Endodermal cell (in vitro differentiated cells): ENCODE measurements at regions not wholly inside any gene's neighbourhood (a gene's known extent, or its start where the extent isn't known, plus 50 kb on each side); places are given as distances from the start of the nearest gene placed in this dataset.
"Not testable (repeated sequence)": the region's sequence is repeated elsewhere in the genome, so short reads cannot be mapped to it uniquely, and the experiment has no call there.

Experiments
- DNase-seq: peaks from one replicate; pipeline ENCODE4 v3.0.0-alpha.2; 2017
- H3K27ac ChIP-seq: 2 replicates; pipeline ENCODE4 v1.5.1; 2013; ENCODE audit warnings: mild to moderate bottlenecking, low read depth, low read length, moderate library complexity
- H3K27me3 ChIP-seq: 2 replicates; pipeline ENCODE4 v1.6.1; 2013; ENCODE audit warnings: mild to moderate bottlenecking, low read length, moderate library complexity; ENCODE audit not compliant: insufficient read depth, control insufficient read depth, poor library complexity, severe bottlenecking
- H3K36me3 ChIP-seq: 2 replicates; pipeline ENCODE4 v1.7.0; 2013; ENCODE audit warnings: mild to moderate bottlenecking, low read length, moderate library complexity; ENCODE audit not compliant: control insufficient read depth, insufficient read depth
- H3K4me1 ChIP-seq: one replicate; pipeline ENCODE4 v1.7.0; 2013; ENCODE audit warnings: low read length; ENCODE audit not compliant: control insufficient read depth, insufficient read depth
- H3K4me3 ChIP-seq: 2 replicates; pipeline ENCODE4 v1.5.1; 2013; ENCODE audit warnings: mild to moderate bottlenecking, low read length, moderate library complexity
- H3K9ac ChIP-seq: 2 replicates; pipeline ENCODE4 v1.6.1; 2013; ENCODE audit warnings: mild to moderate bottlenecking, low read length, moderate library complexity; ENCODE audit not compliant: poor library complexity, severe bottlenecking; ENCODE audit errors: extremely low read depth
- H3K9me3 ChIP-seq: 2 replicates; pipeline ENCODE4 v1.6.1; 2013; ENCODE audit warnings: mild to moderate bottlenecking, low read length, moderate library complexity; ENCODE audit not compliant: control insufficient read depth
- H3K27ac Mint-ChIP-seq: 2 replicates; pipeline ENCODE4 v1.8.0; 2020; ENCODE audit warnings: mixed read lengths
- H3K27me3 Mint-ChIP-seq: 2 replicates; pipeline ENCODE4 v1.8.0; 2021; ENCODE audit warnings: mild to moderate bottlenecking, mixed read lengths; ENCODE audit not compliant: insufficient read depth
- H3K36me3 Mint-ChIP-seq: 2 replicates; pipeline ENCODE4 v1.8.0; 2020; ENCODE audit warnings: low read depth, mixed read lengths
- H3K4me1 Mint-ChIP-seq: 2 replicates; pipeline ENCODE4 v1.8.0; 2020; ENCODE audit warnings: mixed read lengths
- H3K4me3 Mint-ChIP-seq: 2 replicates; pipeline ENCODE4 v1.8.0; 2020; ENCODE audit warnings: mild to moderate bottlenecking, moderate library complexity, mixed read lengths
- H3K9me3 Mint-ChIP-seq: 2 replicates; pipeline ENCODE4 v1.8.0; 2020; ENCODE audit warnings: mild to moderate bottlenecking, mixed read lengths
- WGBS, 2 experiments: methylation state at CpG; one replicate each; pipeline versions ENCODE4 v1.1.5 to v1.1.7; 2013; ENCODE audit warnings: missing lambda C conversion rate in 2 of 2, mixed read lengths in 1 of 2; ENCODE audit not compliant: insufficient coverage in 1 of 2, insufficient read length in 1 of 2; 5-methylcytosine and 5-hydroxymethylcytosine counted together
- TF ChIP-seq, protein P1 (sequence below): fragments of 200-600 bp; sonication (generic); conservative IDR thresholded peaks from 2 replicates; pipeline ENCODE4 v1.5.0; 2021; ENCODE audit warnings: antibody characterized with exemption, mild to moderate bottlenecking

DNA sequence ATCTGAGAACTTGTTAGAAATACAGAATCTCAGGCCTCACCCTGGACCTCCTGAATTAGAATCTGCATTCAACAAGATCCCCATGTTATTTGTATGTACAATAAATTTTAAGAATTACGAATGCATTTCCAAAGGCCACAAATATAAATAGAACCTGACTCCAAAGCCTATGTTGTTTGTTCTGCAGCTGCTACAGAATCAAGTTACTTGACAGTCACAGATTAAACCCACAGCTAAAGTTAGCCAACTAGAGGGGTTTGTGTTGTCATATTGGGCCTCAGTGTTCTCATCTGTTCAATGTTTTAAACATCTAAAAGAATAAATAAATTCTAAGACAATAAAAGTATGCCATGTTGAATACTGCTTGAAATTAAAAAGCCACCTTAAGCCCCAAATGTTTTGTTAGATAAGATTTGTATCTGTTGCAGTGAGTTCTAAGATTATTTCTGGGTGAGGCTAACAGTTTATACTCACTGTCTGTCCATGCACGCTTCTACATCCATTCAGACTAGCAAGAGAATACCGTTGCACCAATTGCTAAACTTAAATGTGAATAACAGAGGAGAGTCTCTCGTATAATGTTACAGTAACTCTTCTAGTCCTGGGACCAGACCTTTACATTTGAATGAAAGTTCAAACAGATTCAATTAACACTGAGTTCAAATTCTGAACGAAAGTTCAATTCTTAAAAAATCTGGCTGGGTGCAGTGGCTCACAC is 200.4 kb downstream of the MEMO1 start:
- Histone ChIP-seq H3K9me3 (no peaks in the 10 kb centered on the region), H3K36me3 (no peaks in the 10 kb centered on the region), H3K27me3 (no peaks in the 10 kb centered on the region), H3K27ac (no peak overlapping the region), H3K4me1 (no peaks in the 10 kb centered on the region), H3K9ac (no peak overlapping the region), H3K4me3 (no peak overlapping the region)
- no peak for DNase-seq
- Mint-ChIP-seq H3K36me3 (no peaks in the 10 kb centered on the region), H3K27ac (no peak overlapping the region), H3K4me3 (no peak overlapping the region), H3K9me3 (peaks cover 3% of the 10 kb centered on the region), H3K27me3 (no peaks in the 10 kb centered on the region), H3K4me1 (no peaks in the 10 kb centered on the region)
- 70 to 90% methylated on average over 2 to 5 of the region's 5 CpGs for WGBS, 2 experiments
- TF ChIP-seq, protein P1, sequence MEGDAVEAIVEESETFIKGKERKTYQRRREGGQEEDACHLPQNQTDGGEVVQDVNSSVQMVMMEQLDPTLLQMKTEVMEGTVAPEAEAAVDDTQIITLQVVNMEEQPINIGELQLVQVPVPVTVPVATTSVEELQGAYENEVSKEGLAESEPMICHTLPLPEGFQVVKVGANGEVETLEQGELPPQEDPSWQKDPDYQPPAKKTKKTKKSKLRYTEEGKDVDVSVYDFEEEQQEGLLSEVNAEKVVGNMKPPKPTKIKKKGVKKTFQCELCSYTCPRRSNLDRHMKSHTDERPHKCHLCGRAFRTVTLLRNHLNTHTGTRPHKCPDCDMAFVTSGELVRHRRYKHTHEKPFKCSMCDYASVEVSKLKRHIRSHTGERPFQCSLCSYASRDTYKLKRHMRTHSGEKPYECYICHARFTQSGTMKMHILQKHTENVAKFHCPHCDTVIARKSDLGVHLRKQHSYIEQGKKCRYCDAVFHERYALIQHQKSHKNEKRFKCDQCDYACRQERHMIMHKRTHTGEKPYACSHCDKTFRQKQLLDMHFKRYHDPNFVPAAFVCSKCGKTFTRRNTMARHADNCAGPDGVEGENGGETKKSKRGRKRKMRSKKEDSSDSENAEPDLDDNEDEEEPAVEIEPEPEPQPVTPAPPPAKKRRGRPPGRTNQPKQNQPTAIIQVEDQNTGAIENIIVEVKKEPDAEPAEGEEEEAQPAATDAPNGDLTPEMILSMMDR, result no peak

DNA sequence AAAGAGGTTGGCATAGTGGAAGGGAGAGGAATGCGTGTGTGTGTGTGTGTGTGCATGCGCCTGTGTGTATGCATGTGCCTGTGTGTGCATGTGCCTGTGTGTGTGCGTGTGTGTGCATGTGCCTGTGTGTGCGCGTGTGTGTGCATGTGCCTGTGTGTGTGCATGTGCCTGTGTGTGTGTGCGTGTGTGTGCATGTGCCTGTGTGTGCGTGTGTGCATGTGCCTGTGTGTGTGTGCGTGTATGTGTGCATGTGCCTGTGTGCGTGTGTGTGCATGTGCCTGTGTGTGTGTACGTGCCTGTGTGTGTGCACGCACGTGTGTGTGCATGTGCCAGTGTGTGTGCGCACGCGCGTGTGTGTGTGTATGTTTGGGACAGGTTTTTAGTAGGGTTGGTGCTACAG is 205.1 kb downstream of the MEMO1 start:
- DNase-seq, result no peak
- WGBS, 2 experiments, result 73 to 87% methylated on average over 3 to 16 of the region's 16 CpGs
- Mint-ChIP-seq H3K4me3 (no peak overlapping the region), H3K27me3 (no peaks in the 10 kb centered on the region), H3K9me3 (peaks cover 9% of the 10 kb centered on the region), H3K27ac (no peak overlapping the region), H3K4me1 (no peaks in the 10 kb centered on the region), H3K36me3 (no peaks in the 10 kb centered on the region)
- H3K9me3 ChIP-seq, result no peaks in the 10 kb centered on the region
- no peaks in the 10 kb centered on the region for H3K27me3 ChIP-seq
- no peaks in the 10 kb centered on the region for H3K4me1 ChIP-seq
- no peak overlapping the region for H3K27ac ChIP-seq
- no peaks in the 10 kb centered on the region for H3K36me3 ChIP-seq
- H3K4me3 ChIP-seq, result no peak overlapping the region
- TF ChIP-seq, protein P1, result no peak
- H3K9ac ChIP-seq, result no peak overlapping the region

DNA sequence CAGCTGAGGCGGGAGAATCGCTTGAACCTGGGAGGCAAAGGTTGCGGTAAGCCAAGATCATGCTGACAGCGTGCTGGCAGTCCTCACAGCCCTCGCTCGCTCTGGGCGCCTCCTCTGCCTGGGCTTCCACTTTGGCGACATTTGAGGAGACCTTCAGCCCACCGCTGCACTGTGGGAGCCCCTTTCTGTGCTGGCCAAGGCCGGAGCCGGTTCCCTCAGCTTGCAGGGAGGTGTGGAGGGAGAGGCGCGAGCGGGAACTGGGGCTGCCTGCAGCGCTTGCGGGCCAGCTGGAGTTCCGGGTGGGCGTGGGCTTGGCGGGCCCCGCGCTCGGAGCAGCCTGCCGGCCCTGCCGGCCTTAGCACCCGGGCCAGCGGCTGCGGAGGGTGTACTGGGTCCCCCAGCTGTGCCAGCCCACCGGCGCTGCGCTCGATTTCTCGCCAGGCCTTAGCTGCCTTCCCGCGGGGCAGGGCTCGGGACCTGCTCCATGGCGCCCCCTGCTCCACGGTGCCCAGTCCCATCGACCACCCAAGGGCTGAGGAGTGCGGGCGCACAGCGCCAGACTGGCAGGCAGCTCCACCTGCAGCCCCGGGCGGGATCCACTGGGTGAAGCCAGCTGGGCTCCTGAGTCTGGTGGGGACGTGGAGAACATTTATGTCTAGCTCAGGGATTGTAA is 207.2 kb downstream of the MEMO1 start:
- not testable (repeated sequence) for H3K4me1 ChIP-seq, H3K9ac ChIP-seq, H3K4me3 ChIP-seq, H3K27ac ChIP-seq, H3K27me3 Mint-ChIP-seq, DNase-seq, H3K36me3 Mint-ChIP-seq, H3K36me3 ChIP-seq, H3K27ac Mint-ChIP-seq, H3K9me3 ChIP-seq, H3K27me3 ChIP-seq, H3K4me1 Mint-ChIP-seq, H3K4me3 Mint-ChIP-seq
- H3K9me3 Mint-ChIP-seq, result peaks cover 19% of the 10 kb centered on the region
- 95 to 100% methylated on average over 20 to 44 of the region's 44 CpGs for WGBS, 2 experiments
